ENCODE measurements at regions not wholly inside any gene's neighbourhood (a gene's known extent, or its start where the extent isn't known, plus 50 kb on each side); places are given as distances from the start of the nearest gene placed in this dataset.
"Not testable (repeated sequence)": the region's sequence is repeated elsewhere in the genome, so short reads cannot be mapped to it uniquely, and the experiment has no call there.

- no peak for ATAC-seq
These were observed 127.9 kb downstream of the EVA1A start for GRCh38 chr2:75432761-75433361.

DNA sequence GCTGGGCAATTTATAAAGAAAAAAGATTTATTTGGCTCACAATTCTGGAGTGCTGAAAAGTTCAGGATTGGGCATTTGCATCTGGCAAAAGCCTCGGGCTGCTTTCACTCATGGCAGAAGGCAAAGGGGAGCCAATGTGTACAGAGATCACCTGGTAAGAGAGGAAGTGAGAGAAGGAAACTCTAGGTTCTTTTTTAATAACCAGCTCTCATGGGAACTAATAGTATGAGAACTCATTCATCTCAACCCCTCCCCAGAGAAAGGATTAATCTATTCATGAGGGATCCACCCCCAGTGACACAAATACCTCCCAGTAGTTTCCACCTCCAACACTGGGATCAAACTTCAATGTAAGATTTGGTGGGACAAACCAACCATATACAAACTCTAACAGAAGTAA, 129.0 kb downstream of the EVA1A start:
- no peak for ATAC-seq

- ATAC-seq: no peak
These were observed 129.5 kb downstream of the EVA1A start for GRCh38 chr2:75431276-75431675.

GRCh38 chr2:75430449-75430848, 130.3 kb downstream of the EVA1A start:
- not testable (repeated sequence) for ATAC-seq

DNA sequence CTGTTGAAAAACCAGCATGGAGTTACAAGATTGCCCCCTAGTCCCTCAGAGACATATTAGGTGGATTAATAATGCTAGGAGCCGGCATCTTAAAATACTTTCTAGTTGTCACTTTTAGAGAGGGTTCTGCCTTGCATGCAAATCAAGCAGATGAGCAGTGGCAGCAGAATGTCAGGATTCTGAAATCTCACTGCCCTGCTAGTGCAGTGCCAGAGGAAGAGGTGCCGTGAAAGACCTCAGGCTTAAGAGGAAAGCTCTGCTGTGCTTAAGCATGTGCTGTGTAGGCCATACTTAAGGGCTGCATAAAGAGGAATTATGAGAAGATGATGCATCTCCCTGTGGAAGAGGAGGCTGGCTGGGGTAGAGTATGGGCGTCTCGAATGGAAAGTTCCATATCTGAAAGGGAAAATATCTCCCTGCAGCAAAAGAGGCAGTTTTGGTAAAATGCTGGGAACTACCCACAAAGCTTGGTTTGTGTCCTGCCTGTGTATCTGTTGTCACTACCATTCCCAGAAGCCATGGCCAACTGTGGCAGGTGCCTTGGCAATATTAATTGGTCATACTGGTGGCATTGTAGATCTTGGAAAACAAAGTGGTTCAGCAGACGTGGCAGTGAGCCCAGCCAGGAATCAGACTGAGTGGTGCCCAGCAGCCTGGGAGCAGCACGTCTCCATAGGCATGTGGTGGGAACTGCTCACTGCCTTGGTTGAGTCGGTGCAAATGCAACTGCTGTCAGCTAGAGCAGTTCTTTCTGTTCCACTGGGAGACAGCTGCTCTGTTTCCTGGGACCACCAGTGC, 131.9 kb downstream of the EVA1A start:
- ATAC-seq: no peak

DNA sequence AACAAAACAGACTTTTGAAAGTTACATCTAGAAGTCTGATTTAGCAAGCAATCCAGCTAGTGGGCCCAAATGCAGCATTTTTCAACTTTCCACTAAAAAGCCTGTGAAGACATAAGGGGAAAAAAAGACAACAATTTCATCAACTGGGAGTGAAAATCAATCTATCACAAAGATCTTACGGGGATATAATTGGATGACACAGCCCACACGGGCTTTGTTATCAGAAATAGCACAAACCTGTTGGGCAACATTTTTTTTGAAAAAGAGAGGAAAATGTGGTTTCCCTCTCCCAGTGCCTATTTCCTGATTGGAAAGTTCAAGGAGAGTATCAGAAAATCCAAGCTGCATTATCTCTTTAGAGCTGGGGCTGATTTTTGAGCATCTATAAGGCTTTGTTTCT, 132.7 kb downstream of the EVA1A start:
- ATAC-seq: no peak

GRCh38 chr2:75424936-75425619, 135.7 kb downstream of the EVA1A start:
- ATAC-seq: no peak

DNA sequence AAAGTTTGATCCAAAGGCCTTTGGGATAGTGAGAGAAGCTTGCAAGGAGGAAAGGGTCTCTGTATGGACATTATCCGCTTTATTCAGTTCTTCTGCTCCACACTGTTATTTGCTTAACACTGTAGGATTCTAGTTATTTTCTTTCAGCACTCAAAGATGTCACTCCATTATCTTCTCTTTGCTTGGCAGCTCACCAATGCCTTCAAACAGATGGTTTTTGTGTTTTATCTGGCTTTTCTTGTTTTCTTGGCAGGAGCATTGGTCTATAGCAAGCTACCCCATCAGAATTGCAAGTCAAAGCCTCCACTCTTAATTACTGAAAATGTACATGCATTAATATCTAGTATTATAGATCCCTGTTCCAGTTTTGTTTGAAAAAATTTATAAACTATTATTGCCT, 138.8 kb downstream of the EVA1A start:
- ATAC-seq: no peak

DNA sequence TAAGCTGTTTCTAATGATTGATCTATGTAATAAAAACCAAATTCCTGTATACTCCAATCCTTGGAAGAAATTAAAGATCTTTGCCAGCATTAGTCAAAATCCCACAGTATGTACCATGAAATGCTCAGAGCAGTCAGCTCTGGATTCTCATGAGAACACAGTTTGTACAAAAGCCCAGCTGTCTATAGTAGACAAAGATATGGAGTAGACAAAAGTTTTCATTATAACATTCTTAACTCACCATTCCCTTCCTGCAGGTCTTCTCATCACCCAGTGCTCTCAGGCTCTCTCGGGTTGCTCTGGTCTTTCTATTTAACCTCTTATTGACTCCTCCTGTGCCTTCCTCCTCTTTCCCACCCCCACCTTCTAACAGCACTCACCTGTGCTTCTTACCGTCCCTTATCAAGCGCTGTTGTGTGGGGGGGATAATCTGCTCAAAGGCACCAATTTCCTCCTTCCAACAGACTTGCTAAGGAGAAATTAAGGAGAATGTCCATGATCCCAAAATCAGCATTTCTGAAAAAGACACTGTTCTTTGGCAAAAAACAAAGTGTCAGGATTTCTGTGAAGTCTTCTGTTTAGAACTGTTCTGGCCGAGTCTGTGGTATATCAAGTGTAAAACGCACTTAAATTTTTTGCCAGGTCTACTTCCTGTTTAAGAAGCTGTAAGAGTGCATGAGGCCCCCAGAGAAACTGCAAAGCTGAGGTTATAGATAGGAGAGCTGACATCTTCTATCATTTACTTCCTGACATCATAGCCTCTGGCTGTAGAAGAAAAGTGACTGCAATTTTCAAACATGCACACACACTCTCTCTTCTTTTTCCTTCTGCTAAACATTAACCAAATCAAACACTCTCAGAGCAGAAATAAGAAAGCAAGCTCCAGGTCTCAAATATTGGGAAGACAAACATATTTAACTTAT, 144.1 kb downstream of the EVA1A start:
- no peak for ATAC-seq

DNA sequence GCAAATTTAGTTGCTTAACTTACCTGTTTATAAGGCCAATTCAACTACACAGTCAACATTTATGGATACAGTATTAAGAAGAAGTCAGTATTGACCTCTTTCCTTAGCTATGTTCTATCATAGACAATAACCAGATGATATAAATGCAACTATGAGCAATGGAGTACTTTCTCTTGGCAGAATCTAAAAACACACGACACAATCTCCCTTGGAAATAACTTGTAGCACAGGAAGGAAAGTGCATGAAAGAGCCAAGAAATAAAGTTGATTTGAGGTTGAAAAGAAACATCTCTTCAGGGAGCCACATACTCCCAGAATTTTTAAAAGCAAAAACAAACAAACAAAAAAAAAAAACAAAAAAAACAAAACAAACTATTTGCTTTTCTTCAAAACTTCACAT, 145.0 kb downstream of the EVA1A start:
- no peak for ATAC-seq

DNA sequence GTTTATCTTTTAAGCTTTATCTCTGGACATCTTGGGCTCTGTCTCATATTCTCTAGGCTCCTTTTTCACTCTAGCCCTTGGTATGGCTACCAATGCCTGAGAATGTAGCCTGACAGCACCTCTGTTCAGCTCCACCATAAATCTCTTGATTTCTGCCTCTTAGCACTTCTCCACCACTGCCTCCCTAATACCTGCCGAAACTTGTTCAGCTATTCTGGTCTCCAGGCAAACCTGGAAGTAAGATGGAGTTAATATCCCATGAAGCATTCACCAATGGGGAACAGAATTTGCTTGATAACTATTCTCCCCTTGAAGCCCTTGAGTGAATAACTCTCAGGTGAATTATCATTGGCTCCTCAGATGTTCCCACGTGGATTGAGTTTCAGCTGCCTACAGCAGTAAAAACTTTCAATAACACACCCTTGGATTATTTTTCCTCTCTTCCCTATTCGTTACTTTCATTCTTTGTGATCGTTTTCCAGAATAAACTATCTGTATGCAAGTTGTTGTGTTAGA, 145.6 kb downstream of the EVA1A start:
- ATAC-seq: no peak

GRCh38 chr2:75411574-75411973, 149.2 kb downstream of the EVA1A start:
- no peak for ATAC-seq

- no peak for ATAC-seq
These were observed 150.0 kb downstream of the EVA1A start for GRCh38 chr2:75410702-75411101.

GRCh38 chr2:75408771-75409170, 152.0 kb downstream of the EVA1A start:
- ATAC-seq: no peak

DNA sequence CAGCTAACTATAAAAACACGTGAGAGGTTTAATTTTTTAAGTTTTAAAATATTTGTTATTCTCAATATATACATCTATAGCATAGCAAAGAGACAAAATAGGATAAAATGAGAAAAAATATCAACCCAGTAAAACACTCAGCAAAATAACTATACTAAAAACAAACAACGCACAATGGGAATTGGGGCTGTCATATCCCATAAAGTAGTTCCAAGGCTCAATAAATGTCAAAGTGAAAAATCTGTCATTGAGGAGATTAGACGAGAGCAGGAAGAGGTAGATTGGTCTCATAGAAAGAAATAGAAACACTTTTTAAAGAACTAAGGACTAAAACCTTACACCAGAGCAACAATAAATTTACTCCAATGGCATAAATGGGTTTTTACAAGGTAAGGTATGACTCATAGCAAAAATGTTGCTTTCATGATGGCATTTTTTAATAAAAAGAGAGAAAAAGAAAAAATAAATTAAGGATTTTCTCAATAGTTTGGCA, 153.7 kb downstream of the EVA1A start:
- ATAC-seq: no peak

- no peak for ATAC-seq
These were observed 154.6 kb downstream of the EVA1A start for GRCh38 chr2:75406131-75406581.

DNA sequence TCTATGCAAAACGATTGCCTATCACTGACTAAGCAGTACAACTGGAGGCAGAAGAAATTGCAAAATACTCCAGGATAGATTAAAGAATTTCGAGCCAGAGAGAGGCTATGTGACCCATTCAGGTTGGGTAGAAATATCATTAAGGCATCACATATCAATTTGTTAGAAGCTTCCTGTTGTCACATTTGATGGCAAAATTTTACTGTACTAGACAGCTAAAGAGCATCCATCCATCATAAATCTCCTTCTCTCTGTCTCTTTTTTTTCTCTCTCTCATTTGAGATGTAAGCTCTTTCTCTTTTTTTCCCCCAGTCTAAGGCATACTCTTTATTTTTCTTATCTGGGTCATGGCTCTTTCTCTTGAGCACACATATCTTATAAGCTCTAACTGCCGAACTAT, 155.7 kb downstream of the EVA1A start:
- ATAC-seq: no peak

GRCh38 chr2:75403991-75404428, 156.7 kb downstream of the EVA1A start:
- no peak for ATAC-seq

- ATAC-seq: no peak
These were observed 164.4 kb downstream of the EVA1A start for GRCh38 chr2:75396314-75396713.

GRCh38 chr2:75394764-75395163, 166.0 kb downstream of the EVA1A start:
- ATAC-seq: not testable (repeated sequence)

DNA sequence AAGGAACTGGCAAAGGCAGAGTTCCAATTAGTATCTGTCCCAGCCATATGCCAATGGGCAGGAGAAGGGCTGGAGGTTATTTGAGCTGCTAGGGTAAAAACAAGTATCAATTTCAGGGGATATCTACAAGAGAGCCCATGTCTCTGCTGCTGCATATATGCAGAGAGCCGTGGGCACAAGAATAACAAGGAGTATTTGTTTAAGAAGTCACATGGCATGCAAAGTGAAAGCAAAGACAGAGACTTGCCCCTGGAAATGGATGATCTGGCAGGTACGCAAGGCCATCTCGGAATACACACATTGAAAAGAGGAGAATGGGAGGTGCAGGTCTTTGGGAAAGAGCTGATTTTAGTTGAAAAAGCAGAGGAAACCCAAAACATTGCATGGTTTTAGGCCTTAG, 170.6 kb downstream of the EVA1A start:
- ATAC-seq: no peak

DNA sequence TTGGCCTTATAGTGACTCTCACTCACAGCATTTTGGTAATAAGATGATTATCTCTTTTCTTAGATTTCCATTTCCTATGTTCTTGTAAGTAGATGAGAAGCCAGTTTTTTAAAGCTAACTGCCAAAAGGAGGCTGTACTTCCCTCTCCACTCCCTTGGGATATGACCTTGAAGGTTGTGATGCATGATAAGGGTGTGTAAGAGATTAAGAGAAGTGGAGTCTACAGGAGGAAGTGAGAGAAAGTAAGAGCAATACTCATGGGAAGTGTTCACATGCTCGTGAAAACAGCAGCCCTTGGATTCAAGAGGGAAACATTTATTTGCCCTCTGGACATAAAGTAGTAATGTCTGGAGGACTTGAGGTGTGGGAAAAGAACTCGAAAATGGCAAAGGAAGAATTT, 171.5 kb downstream of the EVA1A start:
- ATAC-seq: no peak

All from activated CD4-positive, CD25-positive, alpha-beta regulatory T cell treated with anti-CD3 and anti-CD28 coated beads, Interleukin-2, amount 50 U/mL, for 24 hours (primary cell).